Tibial nerve (tissue), 4 donors: ENCODE measurements at regions not wholly inside any gene's neighbourhood (a gene's known extent, or its start where the extent isn't known, plus 50 kb on each side); places are given as distances from the start of the nearest gene placed in this dataset.

Experiments
- DNase-seq, 2 donors: peaks; one replicate each; pipeline ENCODE4 v3.0.0-alpha.2; 2019; ENCODE audit warnings: low spot score in 2 of 2
- H3K27ac ChIP-seq, 4 donors: fragments of 200-600 bp; sonication (generic) in 3 of 4; one replicate each; pipeline ENCODE4 v1.5.1; 2017 to 2019; ENCODE audit warnings: mild to moderate bottlenecking in 1 of 4
- H3K27me3 ChIP-seq, 2 donors: fragments of 200-600 bp; sonication (generic) in 1 of 2; one replicate each; pipeline versions ENCODE4 v1.5.1 to v1.6.0; 2017 to 2019
- H3K36me3 ChIP-seq, 3 donors: fragments of 200-600 bp; sonication (generic); one replicate each; pipeline ENCODE4 v1.5.1; 2018 to 2019
- H3K4me1 ChIP-seq, 4 donors: fragments of 200-600 bp; sonication (generic) in 3 of 4; one replicate each; pipeline ENCODE4 v1.5.1; 2017 to 2019
- H3K4me3 ChIP-seq, 4 donors: fragments of 200-600 bp; sonication (generic) in 3 of 4; one replicate each; pipeline ENCODE4 v1.5.1; 2017 to 2019; ENCODE audit warnings: mild to moderate bottlenecking in 1 of 4, moderate library complexity in 1 of 4
- H3K9me3 ChIP-seq, 4 donors: fragments of 200-600 bp; sonication (generic) in 3 of 4; one replicate each; pipeline ENCODE4 v1.5.1; 2017 to 2019
- EP300 ChIP-seq, 2 donors: sonication (generic); formaldehyde crosslinking; IDR thresholded peaks; one replicate each; pipeline ENCODE4 v1.6.1; 2017; ENCODE audit warnings: antibody characterized with exemption in 2 of 2, mild to moderate bottlenecking in 1 of 2
- POLR2A ChIP-seq, 2 donors: fragments of 450-650 bp; IDR thresholded peaks; one replicate each; pipeline ENCODE4 v1.6.1; 2017; ENCODE audit warnings: antibody characterized with exemption in 2 of 2, mild to moderate bottlenecking in 2 of 2, moderate library complexity in 2 of 2
- WGBS, 2 donors: methylation state at CpG; one replicate each; pipeline ENCODE4 v1.1.5; 2018; 5-methylcytosine and 5-hydroxymethylcytosine counted together
- TF ChIP-seq, protein P1 (sequence below), 5 experiments: fragments of 200-600 bp in 3 of 5; fragments of 450-650 bp in 2 of 5; sonication (generic) in 3 of 5; IDR thresholded peaks; one replicate each; pipeline ENCODE4 v1.5.1; 2016 to 2019; ENCODE audit warnings: antibody characterized with exemption in 5 of 5, mild to moderate bottlenecking in 3 of 5, moderate library complexity in 2 of 5

DNA sequence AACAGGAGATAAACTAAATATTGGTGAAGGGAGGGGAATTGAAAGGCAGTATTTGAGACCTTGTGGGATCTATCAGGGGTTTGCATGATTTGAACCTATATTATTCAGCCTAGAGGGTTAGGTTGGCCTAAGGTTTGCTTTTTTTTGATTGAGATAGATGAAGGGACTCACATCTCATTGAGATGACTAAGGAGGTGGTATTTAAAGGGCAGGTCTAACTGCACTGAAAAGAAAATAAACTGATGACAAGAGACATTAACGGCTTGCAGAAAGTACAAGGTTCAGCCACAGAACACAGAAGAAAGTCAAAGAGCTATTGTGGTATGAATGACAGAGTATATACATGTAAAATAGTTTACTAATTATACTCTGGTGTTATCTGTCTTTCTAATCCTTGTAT, 412.7 kb downstream of the CDH10 start:
- H3K27me3 ChIP-seq, result no peaks in the 10 kb centered on the region
- no peaks in the 10 kb centered on the region for H3K9me3 ChIP-seq
- H3K4me1 ChIP-seq, result no peaks in the 10 kb centered on the region
- DNase-seq, result no peak
- H3K36me3 ChIP-seq, result no peaks in the 10 kb centered on the region
- no peak overlapping the region for H3K4me3 ChIP-seq
- H3K27ac ChIP-seq, result no peak overlapping the region
- TF ChIP-seq, protein P1, sequence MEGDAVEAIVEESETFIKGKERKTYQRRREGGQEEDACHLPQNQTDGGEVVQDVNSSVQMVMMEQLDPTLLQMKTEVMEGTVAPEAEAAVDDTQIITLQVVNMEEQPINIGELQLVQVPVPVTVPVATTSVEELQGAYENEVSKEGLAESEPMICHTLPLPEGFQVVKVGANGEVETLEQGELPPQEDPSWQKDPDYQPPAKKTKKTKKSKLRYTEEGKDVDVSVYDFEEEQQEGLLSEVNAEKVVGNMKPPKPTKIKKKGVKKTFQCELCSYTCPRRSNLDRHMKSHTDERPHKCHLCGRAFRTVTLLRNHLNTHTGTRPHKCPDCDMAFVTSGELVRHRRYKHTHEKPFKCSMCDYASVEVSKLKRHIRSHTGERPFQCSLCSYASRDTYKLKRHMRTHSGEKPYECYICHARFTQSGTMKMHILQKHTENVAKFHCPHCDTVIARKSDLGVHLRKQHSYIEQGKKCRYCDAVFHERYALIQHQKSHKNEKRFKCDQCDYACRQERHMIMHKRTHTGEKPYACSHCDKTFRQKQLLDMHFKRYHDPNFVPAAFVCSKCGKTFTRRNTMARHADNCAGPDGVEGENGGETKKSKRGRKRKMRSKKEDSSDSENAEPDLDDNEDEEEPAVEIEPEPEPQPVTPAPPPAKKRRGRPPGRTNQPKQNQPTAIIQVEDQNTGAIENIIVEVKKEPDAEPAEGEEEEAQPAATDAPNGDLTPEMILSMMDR (IDR thresholded peaks at IDR 0.05), result no peak
- no peak for TF ChIP-seq POLR2A (IDR thresholded peaks at IDR 0.05)
- no peak for TF ChIP-seq EP300 (IDR thresholded peaks at IDR 0.05)
- 51 to 56% methylated on average over 1 of the region's 1 CpG for WGBS, 2 donors

DNA sequence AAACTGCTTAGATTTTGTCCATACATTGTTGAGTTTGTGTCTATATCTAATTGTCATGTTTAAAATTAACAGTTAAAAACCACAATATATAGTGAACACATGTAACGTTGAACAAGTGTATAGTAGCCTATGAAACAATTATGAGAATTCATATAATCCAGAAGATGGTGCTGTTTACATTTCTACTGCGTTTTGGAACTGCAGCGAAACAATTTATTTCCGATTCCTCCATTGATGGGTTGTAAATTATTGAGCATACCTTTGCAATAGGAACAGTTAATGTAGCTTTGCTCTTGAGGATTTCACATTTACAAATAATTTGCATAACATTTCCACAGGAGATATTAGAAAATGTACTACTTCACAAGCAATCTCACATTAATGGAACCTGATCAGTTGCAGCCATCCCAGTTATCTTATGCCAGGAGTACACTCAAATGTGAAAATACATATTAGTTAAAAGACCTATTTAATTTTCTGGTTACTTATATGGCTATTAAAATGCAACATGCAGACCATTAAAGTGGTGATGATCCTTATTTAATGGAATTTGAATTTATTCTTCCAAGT, 411.8 kb downstream of the CDH10 start:
- H3K36me3 ChIP-seq, result no peaks in the 10 kb centered on the region
- no peaks in the 10 kb centered on the region for H3K9me3 ChIP-seq
- no peak for DNase-seq
- H3K4me3 ChIP-seq, result no peak overlapping the region
- no peak overlapping the region for H3K27ac ChIP-seq
- no peaks in the 10 kb centered on the region for H3K27me3 ChIP-seq
- TF ChIP-seq EP300 (IDR thresholded peaks at IDR 0.05) (no peak), POLR2A (IDR thresholded peaks at IDR 0.05) (no peak)
- TF ChIP-seq, protein P1 (IDR thresholded peaks at IDR 0.05), result no peak
- 50 to 52% methylated on average over 4 of the region's 4 CpGs for WGBS, 2 donors
- peaks cover 0 to 2% (median 0%) of the 10 kb centered on the region in 4 donors for H3K4me1 ChIP-seq

DNA sequence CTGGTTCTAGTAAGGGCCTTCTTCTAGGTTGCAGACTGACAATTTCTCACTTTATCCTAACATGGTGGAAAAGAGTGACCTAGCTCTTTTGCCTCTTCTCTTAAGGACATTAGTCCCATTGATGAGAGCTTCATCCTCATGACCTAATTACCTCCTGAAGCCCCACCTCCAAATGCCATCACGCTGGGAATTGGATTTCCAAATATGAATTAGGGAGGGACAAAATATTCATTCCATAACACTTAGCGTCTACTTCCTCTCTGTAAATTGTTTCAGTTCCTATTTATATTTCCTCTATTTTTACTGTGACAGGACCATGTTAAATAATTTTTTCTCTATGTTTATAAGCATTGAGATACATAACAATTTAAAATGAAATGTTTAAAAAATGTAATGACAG, 408.8 kb downstream of the CDH10 start:
- Histone ChIP-seq H3K4me1 (peaks cover 0 to 6% (median 0%) of the 10 kb centered on the region in 4 donors), H3K27me3 (no peaks in the 10 kb centered on the region), H3K36me3 (no peaks in the 10 kb centered on the region), H3K4me3 (no peak overlapping the region), H3K9me3 (no peaks in the 10 kb centered on the region), H3K27ac (no peak overlapping the region)
- TF ChIP-seq, protein P1 (IDR thresholded peaks at IDR 0.05), result no peak
- TF ChIP-seq EP300 (IDR thresholded peaks at IDR 0.05) (no peak), POLR2A (IDR thresholded peaks at IDR 0.05) (no peak)
- WGBS, 2 donors, result 35 to 45% methylated on average over 2 of the region's 2 CpGs
- DNase-seq, result no peak

DNA sequence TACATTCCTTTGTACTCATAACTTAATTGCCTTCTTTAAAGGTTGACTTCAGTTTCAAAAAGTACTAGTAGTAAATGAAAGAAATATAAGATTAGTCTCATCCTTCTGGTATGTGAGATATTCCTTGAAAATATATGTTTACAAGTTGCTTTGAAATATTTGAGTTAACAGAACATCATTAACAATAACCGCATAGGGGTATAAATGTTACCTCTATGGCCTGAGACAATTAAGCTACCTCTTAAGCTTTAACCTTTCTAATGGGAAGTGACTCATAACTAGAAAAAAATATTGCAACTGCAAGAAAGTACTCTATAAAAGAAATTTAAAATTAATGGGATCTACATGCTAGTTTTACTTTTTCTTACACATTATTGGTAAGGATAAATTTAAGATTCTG, 399.0 kb downstream of the CDH10 start:
- TF ChIP-seq, protein P1 (IDR thresholded peaks at IDR 0.05), result no peak
- TF ChIP-seq POLR2A (IDR thresholded peaks at IDR 0.05) (no peak), EP300 (IDR thresholded peaks at IDR 0.05) (no peak)
- no peaks in the 10 kb centered on the region for H3K4me1 ChIP-seq
- H3K36me3 ChIP-seq, result no peaks in the 10 kb centered on the region
- no peak overlapping the region for H3K4me3 ChIP-seq
- no peaks in the 10 kb centered on the region for H3K9me3 ChIP-seq
- no peak for DNase-seq
- WGBS, 2 donors, result 89 to 90% methylated on average over 1 of the region's 1 CpG
- H3K27ac ChIP-seq, result no peak overlapping the region
- H3K27me3 ChIP-seq, result no peaks in the 10 kb centered on the region

DNA sequence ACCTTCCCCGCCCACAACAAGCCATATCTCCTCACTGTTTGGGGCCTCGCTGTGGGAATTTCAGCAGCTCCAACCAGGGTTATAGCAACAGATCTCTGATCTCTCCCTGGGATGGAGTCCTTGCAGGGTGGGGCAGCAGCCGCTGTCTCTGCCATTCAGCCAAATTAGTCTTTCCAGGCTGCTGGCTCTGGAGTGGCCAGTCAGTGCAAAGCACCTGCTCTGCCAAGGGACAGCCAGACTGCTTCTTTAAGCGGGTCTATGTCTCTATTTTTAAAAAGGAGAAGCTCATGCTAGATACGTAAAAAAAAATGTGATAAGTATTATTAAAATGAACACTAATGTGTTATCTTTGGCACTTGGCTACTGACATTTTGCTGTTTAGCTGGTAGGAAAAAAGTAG, 380.2 kb downstream of the CDH10 start:
- 62 to 70% methylated on average over 5 of the region's 5 CpGs for WGBS, 2 donors
- TF ChIP-seq, protein P1 (IDR thresholded peaks at IDR 0.05), result no peak
- TF ChIP-seq POLR2A (IDR thresholded peaks at IDR 0.05), result no peak
- no peak for TF ChIP-seq EP300 (IDR thresholded peaks at IDR 0.05)
- no peaks in the 10 kb centered on the region for H3K36me3 ChIP-seq

More for the DNA sequence above, 380.2 kb downstream of the CDH10 start:
- no peak overlapping the region for H3K27ac ChIP-seq
- H3K4me1 ChIP-seq, result no peaks in the 10 kb centered on the region
- H3K4me3 ChIP-seq, result no peak overlapping the region
- no peaks in the 10 kb centered on the region for H3K27me3 ChIP-seq
- DNase-seq, result no peak
- H3K9me3 ChIP-seq, result no peaks in the 10 kb centered on the region
